Liver (tissue), 8 donors: ENCODE measurements at regions not wholly inside any gene's neighbourhood (a gene's known extent, or its start where the extent isn't known, plus 50 kb on each side); places are given as distances from the start of the nearest gene placed in this dataset.

Experiments used
- DNase-seq: peaks from one replicate; pipeline ENCODE4 v3.0.0-alpha.2; 2017; ENCODE audit warnings: low spot score
- H3K27ac ChIP-seq, 2 donors: one replicate each; pipeline ENCODE4 v1.7.0; 2013; ENCODE audit warnings: inconsistent platforms in 2 of 2, low read length in 2 of 2, control low read depth in 1 of 2, low read depth in 1 of 2, mild to moderate bottlenecking in 1 of 2
- H3K27me3 ChIP-seq, 4 donors: one replicate each; pipeline versions ENCODE4 v1.6.1 to v1.7.0; 2013; ENCODE audit warnings: low read length in 3 of 4, inconsistent platforms in 1 of 4, mild to moderate bottlenecking in 1 of 4, moderate library complexity in 1 of 4; ENCODE audit not compliant: control insufficient read depth in 4 of 4, insufficient read depth in 4 of 4
- H3K36me3 ChIP-seq, 4 donors: one replicate each; pipeline versions ENCODE4 v1.6.1 to v1.7.0; 2013; ENCODE audit warnings: low read length in 3 of 4, mild to moderate bottlenecking in 3 of 4, low read depth in 1 of 4, moderate library complexity in 1 of 4; ENCODE audit not compliant: control insufficient read depth in 4 of 4, insufficient read depth in 3 of 4
- H3K4me1 ChIP-seq, 4 donors: one replicate each; pipeline versions ENCODE4 v1.6.1 to v1.7.0; 2013; ENCODE audit warnings: low read length in 3 of 4, mild to moderate bottlenecking in 3 of 4, moderate library complexity in 1 of 4; ENCODE audit not compliant: control insufficient read depth in 4 of 4, insufficient read depth in 4 of 4
- H3K4me3 ChIP-seq, 3 donors: one replicate each; pipeline versions ENCODE4 v1.6.1 to v1.7.0; 2013; ENCODE audit warnings: low read length in 3 of 3, control low read depth in 1 of 3, low read depth in 1 of 3, mild to moderate bottlenecking in 1 of 3
- H3K9ac ChIP-seq, 2 donors: one replicate each; pipeline ENCODE4 v1.7.0; 2013; ENCODE audit warnings: low read length in 2 of 2, mild to moderate bottlenecking in 2 of 2, moderate library complexity in 2 of 2, control low read depth in 1 of 2, low read depth in 1 of 2
- H3K9me3 ChIP-seq, 4 donors: one replicate each; pipeline versions ENCODE4 v1.6.1 to v1.7.0; 2013; ENCODE audit warnings: low read length in 3 of 4; ENCODE audit not compliant: control insufficient read depth in 4 of 4
- ATF3 ChIP-seq: IDR thresholded peaks from 2 replicates; pipeline ENCODE4 v1.6.1; 2016; ENCODE audit warnings: antibody characterized with exemption
- CTCF ChIP-seq: fragments of 150-350 bp; IDR thresholded peaks from 2 replicates; pipeline ENCODE4 v1.5.1; 2017; ENCODE audit warnings: improper control_type of control experiment, low read depth, low read length; ENCODE audit not compliant: missing input control
- FOXA1 ChIP-seq: IDR thresholded peaks from 2 replicates; pipeline ENCODE4 v1.6.1; 2016; ENCODE audit warnings: antibody characterized with exemption
- FOXA2 ChIP-seq: IDR thresholded peaks from 2 replicates; pipeline ENCODE4 v1.6.1; 2016; ENCODE audit warnings: antibody characterized with exemption
- GABPA ChIP-seq, 2 donors: IDR thresholded peaks in 1 of 2; conservative IDR thresholded peaks in 1 of 2; 2 replicates each; pipeline ENCODE4 v1.6.1; 2016; ENCODE audit warnings: antibody characterized with exemption in 2 of 2, mild to moderate bottlenecking in 1 of 2, moderate library complexity in 1 of 2
- HNF4A ChIP-seq, 2 donors: conservative IDR thresholded peaks; 2 replicates each; pipeline ENCODE4 v1.6.1; 2016; ENCODE audit warnings: antibody characterized with exemption in 2 of 2, mild to moderate bottlenecking in 2 of 2
- HNF4G ChIP-seq: IDR thresholded peaks from 2 replicates; pipeline ENCODE4 v1.6.1; 2016; ENCODE audit warnings: antibody characterized with exemption
- MAX ChIP-seq: IDR thresholded peaks from 2 replicates; pipeline ENCODE4 v1.6.1; 2016; ENCODE audit warnings: antibody characterized with exemption
- REST ChIP-seq: IDR thresholded peaks from 2 replicates; pipeline ENCODE4 v1.6.1; 2016; ENCODE audit warnings: antibody characterized with exemption, mild to moderate bottlenecking
- SP1 ChIP-seq: IDR thresholded peaks from 2 replicates; pipeline ENCODE4 v1.6.1; 2018; ENCODE audit warnings: antibody characterized with exemption, mild to moderate bottlenecking
- TAF1 ChIP-seq: conservative IDR thresholded peaks from 2 replicates; pipeline ENCODE4 v1.6.1; 2016; ENCODE audit warnings: antibody characterized with exemption, mild to moderate bottlenecking
- YY1 ChIP-seq: IDR thresholded peaks from 2 replicates; pipeline ENCODE4 v1.6.1; 2016; ENCODE audit warnings: antibody characterized with exemption, mild to moderate bottlenecking
- ZBTB33 ChIP-seq: IDR thresholded peaks from 2 replicates; pipeline ENCODE4 v1.6.1; 2016; ENCODE audit warnings: antibody characterized with exemption
- WGBS: extraction: QIAGEN DNeasy Blood & Tissue Kit; methylation state at CpG from one replicate; pipeline ENCODE4 v1.1.7; 2013; 5-methylcytosine and 5-hydroxymethylcytosine counted together
- donor health status: healthy.
- donor health status: healthy.
- donor health status: healthy.
- donor health status: healthy.
- donor health status: healthy.

GRCh38 chr2:200147371-200147770 is 159.1 kb upstream of the SPATS2L start:
- no peak for DNase-seq
- WGBS = 95% methylated on average over 2 of the region's 2 CpGs

More at GRCh38 chr2:200147371-200147770, 159.1 kb upstream of the SPATS2L start:
- peaks cover 0 to 5% (median 2%) of the 10 kb centered on the region in 4 donors for H3K9me3 ChIP-seq
- H3K36me3 ChIP-seq = peaks cover 0 to 2% (median 0%) of the 10 kb centered on the region in 4 donors
- no peak overlapping the region for H3K4me3 ChIP-seq
- H3K27me3 ChIP-seq = no peaks in the 10 kb centered on the region
- TF ChIP-seq REST (no peak), ZBTB33 (no peak), FOXA2 (no peak), GABPA (IDR thresholded peaks at IDR 0.05 in 1 of 2, conservative IDR thresholded peaks at IDR 0.05 in 1 of 2) (no peak), YY1 (no peak), HNF4A (conservative IDR thresholded peaks at IDR 0.05) (no peak), CTCF (no peak), FOXA1 (no peak), TAF1 (no peak), SP1 (no peak), HNF4G (no peak), MAX (no peak), ATF3 (no peak)
- no peak overlapping the region for H3K9ac ChIP-seq
- no peak overlapping the region for H3K27ac ChIP-seq
- no peaks in the 10 kb centered on the region for H3K4me1 ChIP-seq
